ENCODE measurements at regions not wholly inside any gene's neighbourhood (a gene's known extent, or its start where the extent isn't known, plus 50 kb on each side); places are given as distances from the start of the nearest gene placed in this dataset.

- TF ChIP-seq PRDM10 (IDR thresholded peaks at IDR 0.05; ENCODE audit: partially characterized antibody), result no peak
- no peak for TF ChIP-seq BMI1 (IDR thresholded peaks at IDR 0.05; ENCODE audit: low read length)
- TF ChIP-seq ZNF75A (CRISPR knock-in tag; IDR thresholded peaks at IDR 0.05), result no peak
- no peak for TF ChIP-seq TRIM25 (IDR thresholded peaks at IDR 0.05; ENCODE audit: borderline replicate concordance)
- TF ChIP-seq ZSCAN32 (CRISPR knock-in tag; IDR thresholded peaks at IDR 0.05), result no peak
- TF ChIP-seq PHTF2 (CRISPR knock-in tag; IDR thresholded peaks at IDR 0.05), result no peak
- TF ChIP-seq CREB5 (CRISPR knock-in tag; IDR thresholded peaks at IDR 0.05), result no peak
- TF ChIP-seq CLOCK (CRISPR knock-in tag; IDR thresholded peaks at IDR 0.05; ENCODE audit: borderline replicate concordance), result no peak
- no peak for TF ChIP-seq RBM25 (IDR thresholded peaks at IDR 0.05; ENCODE audit: low read depth, low read length, severe bottlenecking)
- no peak for TF ChIP-seq POLR2A (conservative IDR thresholded peaks at IDR 0.05)
- TF ChIP-seq ZNF76 (CRISPR knock-in tag; IDR thresholded peaks at IDR 0.05; ENCODE audit: borderline replicate concordance), result no peak
- TF ChIP-seq SRSF9 (IDR thresholded peaks at IDR 0.05; ENCODE audit: borderline replicate concordance, low read depth, low read length), result no peak
Measured at GRCh38 chr17:20938988-20939615, 103.7 kb downstream of the USP22 start (continued).
